AG09319 (cell line): ENCODE measurements at regions not wholly inside any gene's neighbourhood (a gene's known extent, or its start where the extent isn't known, plus 50 kb on each side); places are given as distances from the start of the nearest gene placed in this dataset.
A peak's percentile ranks its signal among the peaks of the same experiment; 100 is the strongest.
"Not testable (repeated sequence)": the region's sequence is repeated elsewhere in the genome, so short reads cannot be mapped to it uniquely, and the experiment has no call there.

ENCODE experiments used
- DNase-seq: peaks from one replicate; pipeline ENCODE4 v3.0.0-alpha.2; 2010; ENCODE audit warnings: low read depth; ENCODE audit errors: extremely low read depth
- CTCF ChIP-seq: IDR thresholded peaks from 2 replicates; pipeline ENCODE4 v1.5.1; 2011; ENCODE audit warnings: low read depth, mild to moderate bottlenecking, inconsistent platforms, low read length, moderate library complexity

- DNase-seq, result not testable (repeated sequence)
Measured at GRCh38 chr6:71007298-71007697, 50.4 kb upstream of the B3GAT2 start.

GRCh38 chr6:71011871-71012371 lies 55.1 kb upstream of the B3GAT2 start:
- DNase-seq, result no peak
- TF ChIP-seq CTCF, result no peak

GRCh38 chr6:71012866-71013469 lies 56.1 kb upstream of the B3GAT2 start:
- peak; percentile 85 for TF ChIP-seq CTCF
- DNase-seq, result peak; percentile 0

- no peak for TF ChIP-seq CTCF
- no peak for DNase-seq
Measured at GRCh38 chr6:71015392-71015791, 58.5 kb upstream of the B3GAT2 start.

GRCh38 chr6:71028236-71028876 lies 71.5 kb upstream of the B3GAT2 start:
- no peak for DNase-seq
- TF ChIP-seq CTCF, result no peak

GRCh38 chr6:71028877-71029252 lies 72.0 kb upstream of the B3GAT2 start:
- TF ChIP-seq CTCF, result no peak
- DNase-seq, result no peak

- DNase-seq, result no peak
- TF ChIP-seq CTCF, result no peak
Measured at GRCh38 chr6:71029555-71029954, 72.7 kb upstream of the B3GAT2 start.

GRCh38 chr6:71031912-71032311 lies 75.1 kb upstream of the B3GAT2 start:
- DNase-seq, result no peak
- TF ChIP-seq CTCF, result no peak
